GM12878 (cell line): ENCODE measurements at regions not wholly inside any gene's neighbourhood (a gene's known extent, or its start where the extent isn't known, plus 50 kb on each side); places are given as distances from the start of the nearest gene placed in this dataset.

Source experiments
- ATAC-seq: fragments of 200-7000 bp; cut with Tn5 transposase; 3 replicates; pipeline ENCODE4 v1.9.1; 2020; ENCODE audit warnings: mild to moderate bottlenecking, moderate library complexity
- BruUV-seq: library from RNA; stranded (reverse); fragments of 400-500 nt; replicated peaks from 2 replicates; lab custom pipeline; 2021; lab: Mats Ljungman, UMichigan
- CTCF ChIA-PET: fragments of 300-600 bp; sonication (Branson Sonifier 250); formaldehyde crosslinking; extraction: SDS; loops from one replicate; lab custom pipeline; 2021; ENCODE audit warnings: inconsistent platforms; lab: Yijun Ruan, JAX
- POLR2A ChIA-PET: fragments of 350-600 bp; formaldehyde crosslinking; extraction: SDS; loops from one replicate; lab custom pipeline; 2021; ENCODE audit warnings: inconsistent platforms; lab: Charles Lee
- RAD21 ChIA-PET: fragments of 300-600 bp; sonication (Branson Sonifier 250); formaldehyde crosslinking; loops from one replicate; lab custom pipeline; 2023; ENCODE audit warnings: antibody characterized with exemption; ENCODE audit not compliant: unreplicated experiment; lab: Charles Lee
- SMC1A ChIA-PET: fragments of 300-600 bp; sonication (Branson Sonifier 250); formaldehyde crosslinking; loops from one replicate; lab custom pipeline; 2023; ENCODE audit not compliant: unreplicated experiment, uncharacterized antibody; lab: Charles Lee
- DNase-seq: peaks from one replicate; pipeline ENCODE4 v3.0.0-alpha.2; 2011; ENCODE audit warnings: low read depth, low spot score
- FAIRE-seq: peaks from 3 replicates; lab custom pipeline; 2011; peaks lifted over from hg19 to GRCh38; lab: Jason Lieb, UNC
- H2AFZ ChIP-seq: 2 replicates; pipeline ENCODE4 v1.6.0; 2011; ENCODE audit warnings: low read depth, low read length, control low read depth; ENCODE audit not compliant: control insufficient read depth
- H3K27ac ChIP-seq: 2 replicates; pipeline ENCODE4 v1.5.1; 2011; ENCODE audit warnings: control low read depth; ENCODE audit not compliant: control insufficient read depth, insufficient read depth
- H3K27me3 ChIP-seq, 2 experiments: replicated peaks in 1 of 2; 2 replicates each; pipeline versions ENCODE4 v1.6.0 to v1.6.1; 2011; ENCODE audit warnings: low read length in 1 of 2; ENCODE audit not compliant: control insufficient read depth in 2 of 2, insufficient read depth in 2 of 2
- H3K36me3 ChIP-seq, 2 experiments: 2 replicates each; pipeline ENCODE4 v1.5.1; 2011; ENCODE audit warnings: low read length in 1 of 2; ENCODE audit not compliant: control insufficient read depth in 2 of 2, insufficient read depth in 2 of 2
- H3K4me1 ChIP-seq: 2 replicates; pipeline ENCODE4 v1.6.1; 2011; ENCODE audit warnings: mild to moderate bottlenecking, low read length, moderate library complexity, mixed read lengths; ENCODE audit not compliant: control insufficient read depth, insufficient read depth
- H3K4me2 ChIP-seq: 2 replicates; pipeline ENCODE4 v1.6.0; 2011; ENCODE audit warnings: control low read depth; ENCODE audit not compliant: control insufficient read depth, insufficient read depth
- H3K4me3 ChIP-seq: fragments of 200-600 bp; sonication (generic); 2 replicates; pipeline ENCODE4 v1.5.1; 2016
- H3K79me2 ChIP-seq: 2 replicates; pipeline ENCODE4 v1.6.0; 2011; ENCODE audit warnings: low read length; ENCODE audit not compliant: control insufficient read depth, insufficient read depth
- H3K9ac ChIP-seq: 2 replicates; pipeline ENCODE4 v1.8.0; 2011; ENCODE audit warnings: low read length, control low read depth, mixed read lengths; ENCODE audit not compliant: control insufficient read depth, insufficient read depth
- H3K9me3 ChIP-seq: replicated peaks from 3 replicates; pipeline ENCODE4 v1.5.1; 2011; ENCODE audit warnings: mild to moderate bottlenecking, low read length; ENCODE audit not compliant: control insufficient read depth, insufficient read depth
- H4K20me1 ChIP-seq: 2 replicates; pipeline ENCODE4 v1.6.0; 2011; ENCODE audit not compliant: control insufficient read depth, insufficient read depth
- BCL11A ChIP-seq: IDR thresholded peaks from 2 replicates; pipeline ENCODE4 v1.6.1; 2011; ENCODE audit warnings: low read depth, low read length
- EGR1 ChIP-seq, 2 experiments: IDR thresholded peaks; 1 replicate in 1 of 2; 2 replicates in 1 of 2; pipeline ENCODE4 v1.6.1; 2011 to 2012; ENCODE audit warnings: low read depth in 2 of 2, low read length in 2 of 2, borderline replicate concordance in 1 of 2, mild to moderate bottlenecking in 1 of 2, moderate library complexity in 1 of 2
- HCFC1 ChIP-seq: fragments of 150-350 bp; IDR thresholded peaks from 2 replicates; pipeline ENCODE4 v1.6.1; 2014; ENCODE audit warnings: low read length
- HDAC6 ChIP-seq: fragments of 200-600 bp; sonication (generic); IDR thresholded peaks from one replicate; pipeline ENCODE4 v1.8.0; 2017; ENCODE audit warnings: antibody characterized with exemption; ENCODE audit not compliant: unreplicated experiment
- IKZF2 ChIP-seq, 2 experiments: fragments of 450-650 bp; IDR thresholded peaks; 2 replicates each; pipeline ENCODE4 v1.6.1; 2017; ENCODE audit warnings: mild to moderate bottlenecking in 2 of 2, moderate library complexity in 2 of 2
- MEF2B ChIP-seq: fragments of 450-650 bp; IDR thresholded peaks from 2 replicates; pipeline ENCODE4 v1.6.1; 2018; ENCODE audit warnings: mild to moderate bottlenecking, moderate library complexity; ENCODE audit not compliant: partially characterized antibody, poor library complexity, severe bottlenecking
- NFXL1 ChIP-seq: fragments of 450-650 bp; IDR thresholded peaks from 2 replicates; pipeline ENCODE4 v1.6.1; 2017; ENCODE audit warnings: antibody characterized with exemption, mild to moderate bottlenecking, borderline replicate concordance
- NR2C1 ChIP-seq: fragments of 450-650 bp; IDR thresholded peaks from 2 replicates; pipeline ENCODE4 v1.6.1; 2017; ENCODE audit warnings: antibody characterized with exemption, mild to moderate bottlenecking, moderate library complexity
- POLR2AphosphoS5 ChIP-seq: IDR thresholded peaks from 2 replicates; pipeline ENCODE4 v1.6.1; 2011; ENCODE audit warnings: mild to moderate bottlenecking, low read length, inconsistent platforms
- RELA ChIP-seq: fragments of 450-650 bp; IDR thresholded peaks from 2 replicates; pipeline ENCODE4 v1.8.0; 2014; ENCODE audit warnings: borderline replicate concordance; ENCODE audit not compliant: partially characterized antibody
- SMAD5 ChIP-seq: IDR thresholded peaks from 2 replicates; pipeline ENCODE4 v1.6.1; 2016; ENCODE audit warnings: antibody characterized with exemption, low read depth
- SPI1 ChIP-seq: IDR thresholded peaks from 2 replicates; pipeline ENCODE4 v1.6.1; 2011; ENCODE audit warnings: low read depth, mild to moderate bottlenecking, low read length, moderate library complexity, borderline replicate concordance; ENCODE audit not compliant: insufficient read depth
- STAT1 ChIP-seq: fragments of 450-650 bp; conservative IDR thresholded peaks from 2 replicates; pipeline ENCODE4 v1.6.1; 2014; ENCODE audit warnings: antibody characterized with exemption, mild to moderate bottlenecking
- ZNF384 ChIP-seq: IDR thresholded peaks from 2 replicates; pipeline ENCODE4 v1.6.1; 2012; ENCODE audit warnings: low read depth, mild to moderate bottlenecking, low read length, improper control_type of control experiment, borderline replicate concordance
- ZNF622 ChIP-seq: fragments of 450-650 bp; IDR thresholded peaks from 2 replicates; pipeline ENCODE4 v1.6.1; 2017; ENCODE audit warnings: mild to moderate bottlenecking, inconsistent platforms
- WGBS: methylation state at CpG from one replicate; pipeline ENCODE4 v1.1.6; 2016; ENCODE audit warnings: low lambda C conversion rate; ENCODE audit not compliant: insufficient replicate concordance, insufficient coverage; ENCODE audit errors: missing lambda C conversion rate; 5-methylcytosine and 5-hydroxymethylcytosine counted together
- in situ Hi-C: fragments of 300-500 bp; cut with MboI; formaldehyde crosslinking; loops from 9 replicates; pipeline ENCODE4 v1.14.3; 2018; ENCODE audit warnings: mixed read lengths
- intact Hi-C: fragments of 100-400 bp; cut with micrococcal nuclease; formaldehyde crosslinking; loops from one replicate; pipeline ENCODE4 v1.14.2; 2022; ENCODE audit not compliant: unreplicated experiment
- TF ChIP-seq, protein P1 (sequence below): fragments of 450-650 bp; formaldehyde crosslinking; IDR thresholded peaks from 2 replicates; pipeline ENCODE4 v1.5.0; 2022; ENCODE audit warnings: mild to moderate bottlenecking, missing genetic modification characterization
- TF ChIP-seq, protein P2 (sequence below): IDR thresholded peaks from 2 replicates; pipeline ENCODE4 v1.6.1; 2011; ENCODE audit warnings: mild to moderate bottlenecking, low read depth, low read length, moderate library complexity; ENCODE audit not compliant: insufficient replicate concordance
- TF ChIP-seq, protein P3 (sequence below): IDR thresholded peaks from 2 replicates; pipeline ENCODE4 v1.6.1; 2011; ENCODE audit warnings: low read depth, mild to moderate bottlenecking, low read length, moderate library complexity, borderline replicate concordance; ENCODE audit errors: extremely low read depth

DNA sequence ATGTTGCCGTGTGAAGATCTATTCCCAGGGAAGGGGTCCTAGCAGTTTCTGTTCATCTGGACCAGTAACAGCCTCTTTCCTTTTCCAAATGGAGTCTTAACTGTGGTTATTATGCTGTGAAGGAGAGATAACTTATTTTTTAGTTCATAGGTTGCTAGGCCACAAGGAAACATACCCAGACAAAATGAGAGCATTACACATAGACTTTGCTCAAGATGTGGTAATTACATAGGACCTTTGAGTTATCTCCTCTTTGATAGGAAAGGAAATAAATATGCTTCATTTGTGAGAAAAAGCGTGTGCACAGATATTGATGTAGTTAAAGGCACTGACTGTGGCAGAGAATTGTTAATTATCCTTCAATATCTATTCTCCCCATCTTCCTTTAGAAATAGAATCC lies 52.5 kb upstream of the SNX2 start:
- no peak overlapping the region for H3K9ac ChIP-seq
- no peak overlapping the region for H3K4me3 ChIP-seq
- H3K9me3 ChIP-seq: no peaks in the 10 kb centered on the region
- ChIA-PET POLR2A (no interaction called here), SMC1A (no interaction called here), CTCF (no interaction called here), RAD21 (no interaction called here)
- H3K36me3 ChIP-seq: no peaks in the 10 kb centered on the region
- 97% methylated on average over 2 of the region's 2 CpGs for WGBS
- H3K4me2 ChIP-seq: no peak overlapping the region
- TF ChIP-seq NFXL1 (no peak), SMAD5 (no peak), EGR1 (IDR thresholded peaks at IDR 0.05; ENCODE audit: borderline replicate concordance in 1 of 2, low read depth in 2 of 2, low read length in 2 of 2) (no peak), BCL11A (no peak), MEF2B (no peak), NR2C1 (no peak), STAT1 (no peak), HCFC1 (no peak), HDAC6 (no peak), ZNF622 (no peak), IKZF2 (IDR thresholded peaks at IDR 0.05) (no peak), ZNF384 (no peak), RELA (no peak), SPI1 (no peak), POLR2AphosphoS5 (no peak)
- TF ChIP-seq, protein P1, sequence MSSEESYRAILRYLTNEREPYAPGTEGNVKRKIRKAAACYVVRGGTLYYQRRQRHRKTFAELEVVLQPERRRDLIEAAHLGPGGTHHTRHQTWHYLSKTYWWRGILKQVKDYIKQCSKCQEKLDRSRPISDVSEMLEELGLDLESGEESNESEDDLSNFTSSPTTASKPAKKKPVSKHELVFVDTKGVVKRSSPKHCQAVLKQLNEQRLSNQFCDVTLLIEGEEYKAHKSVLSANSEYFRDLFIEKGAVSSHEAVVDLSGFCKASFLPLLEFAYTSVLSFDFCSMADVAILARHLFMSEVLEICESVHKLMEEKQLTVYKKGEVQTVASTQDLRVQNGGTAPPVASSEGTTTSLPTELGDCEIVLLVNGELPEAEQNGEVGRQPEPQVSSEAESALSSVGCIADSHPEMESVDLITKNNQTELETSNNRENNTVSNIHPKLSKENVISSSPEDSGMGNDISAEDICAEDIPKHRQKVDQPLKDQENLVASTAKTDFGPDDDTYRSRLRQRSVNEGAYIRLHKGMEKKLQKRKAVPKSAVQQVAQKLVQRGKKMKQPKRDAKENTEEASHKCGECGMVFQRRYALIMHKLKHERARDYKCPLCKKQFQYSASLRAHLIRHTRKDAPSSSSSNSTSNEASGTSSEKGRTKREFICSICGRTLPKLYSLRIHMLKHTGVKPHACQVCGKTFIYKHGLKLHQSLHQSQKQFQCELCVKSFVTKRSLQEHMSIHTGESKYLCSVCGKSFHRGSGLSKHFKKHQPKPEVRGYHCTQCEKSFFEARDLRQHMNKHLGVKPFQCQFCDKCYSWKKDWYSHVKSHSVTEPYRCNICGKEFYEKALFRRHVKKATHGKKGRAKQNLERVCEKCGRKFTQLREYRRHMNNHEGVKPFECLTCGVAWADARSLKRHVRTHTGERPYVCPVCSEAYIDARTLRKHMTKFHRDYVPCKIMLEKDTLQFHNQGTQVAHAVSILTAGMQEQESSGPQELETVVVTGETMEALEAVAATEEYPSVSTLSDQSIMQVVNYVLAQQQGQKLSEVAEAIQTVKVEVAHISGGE (CRISPR knock-in tag): no peak
- TF ChIP-seq, protein P2, sequence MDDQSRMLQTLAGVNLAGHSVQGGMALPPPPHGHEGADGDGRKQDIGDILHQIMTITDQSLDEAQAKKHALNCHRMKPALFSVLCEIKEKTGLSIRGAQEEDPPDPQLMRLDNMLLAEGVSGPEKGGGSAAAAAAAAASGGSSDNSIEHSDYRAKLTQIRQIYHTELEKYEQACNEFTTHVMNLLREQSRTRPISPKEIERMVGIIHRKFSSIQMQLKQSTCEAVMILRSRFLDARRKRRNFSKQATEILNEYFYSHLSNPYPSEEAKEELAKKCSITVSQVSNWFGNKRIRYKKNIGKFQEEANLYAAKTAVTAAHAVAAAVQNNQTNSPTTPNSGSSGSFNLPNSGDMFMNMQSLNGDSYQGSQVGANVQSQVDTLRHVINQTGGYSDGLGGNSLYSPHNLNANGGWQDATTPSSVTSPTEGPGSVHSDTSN: no peak
- TF ChIP-seq, protein P3, sequence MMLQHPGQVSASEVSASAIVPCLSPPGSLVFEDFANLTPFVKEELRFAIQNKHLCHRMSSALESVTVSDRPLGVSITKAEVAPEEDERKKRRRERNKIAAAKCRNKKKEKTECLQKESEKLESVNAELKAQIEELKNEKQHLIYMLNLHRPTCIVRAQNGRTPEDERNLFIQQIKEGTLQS: no peak
- no peak for FAIRE-seq
- H3K79me2 ChIP-seq: no peaks in the 10 kb centered on the region
- in situ Hi-C loops: no loop called here
- intact Hi-C loops: loop anchor here (5.0 kb wide), 1 partner anchor 55 kb away; the partner anchor contains the start of gene SNX2
- ATAC-seq: no peak
- BruUV-seq: no TSS peak
- H3K4me1 ChIP-seq: peaks cover 12% of the 10 kb centered on the region
- H3K27ac ChIP-seq: no peak overlapping the region
- no peak for DNase-seq
- H4K20me1 ChIP-seq: no peaks in the 10 kb centered on the region
- H3K27me3 ChIP-seq: no peaks in the 10 kb centered on the region
- H2AFZ ChIP-seq: no peak overlapping the region
